ENCODE measurements at regions not wholly inside any gene's neighbourhood (a gene's known extent, or its start where the extent isn't known, plus 50 kb on each side); places are given as distances from the start of the nearest gene placed in this dataset.

- TF ChIP-seq POLR2AphosphoS5 (IDR thresholded peaks at IDR 0.05; ENCODE audit: borderline replicate concordance, low read depth, low read length) (no peak), FOXP2 (optimal IDR thresholded peaks at IDR 0.05; ENCODE audit: control extremely low read depth, extremely low read length, insufficient read depth) (no peak), EZH2 (IDR thresholded peaks at IDR 0.05) (no peak)
These were observed 59.5 kb upstream of the PHF21A start for GRCh38 chr11:46180736-46181135.

Data from SK-N-MC (cell line).